B cell (primary cell): ENCODE measurements at regions not wholly inside any gene's neighbourhood (a gene's known extent, or its start where the extent isn't known, plus 50 kb on each side); places are given as distances from the start of the nearest gene placed in this dataset.

Experiments used
- ATAC-seq: fragments of 200-7000 bp; cut with Tn5 transposase; one replicate; pipeline ENCODE4 v1.10.0; 2021; ENCODE audit warnings: low read depth, mild to moderate bottlenecking, moderate number of reproducible peaks, moderate library complexity
- CTCF ChIA-PET: fragments of 350-600 bp; sonication (Branson Sonifier 250); formaldehyde crosslinking; loops from one replicate; lab custom pipeline; 2021; ENCODE audit warnings: antibody characterized with exemption, inconsistent platforms; lab: Charles Lee
- POLR2A ChIA-PET: fragments of 350-600 bp; sonication (Branson Sonifier 250); formaldehyde crosslinking; loops from one replicate; lab custom pipeline; 2021; ENCODE audit warnings: antibody characterized with exemption; lab: Charles Lee
- DNase-seq: peaks from one replicate; pipeline ENCODE4 v3.0.0; 2013
- H2AFZ ChIP-seq: 2 replicates; pipeline ENCODE4 v1.6.1; 2012; ENCODE audit warnings: mild to moderate bottlenecking, low read depth, low read length; ENCODE audit not compliant: insufficient read depth, poor library complexity, severe bottlenecking
- H3K27ac ChIP-seq, 2 donors: 1 replicate in 1 of 2; 2 replicates in 1 of 2; pipeline ENCODE4 v1.5.1; 2012 to 2013; ENCODE audit warnings: low read length in 2 of 2, mild to moderate bottlenecking in 2 of 2, moderate library complexity in 1 of 2
- H3K27me3 ChIP-seq, 4 experiments: fragments of 200-600 bp in 1 of 4; sonication (generic) in 1 of 4; replicated peaks in 1 of 4; 1 replicate in 2 of 4; 2 replicates in 2 of 4; pipeline versions ENCODE4 v1.6.1 to v1.7.0; 2013 to 2016; ENCODE audit warnings: low read length in 3 of 4, mild to moderate bottlenecking in 2 of 4, mixed read lengths in 1 of 4, moderate library complexity in 1 of 4; ENCODE audit not compliant: insufficient read depth in 4 of 4, control insufficient read depth in 3 of 4; ENCODE audit errors: control extremely low read depth in 1 of 4
- H3K36me3 ChIP-seq, 2 experiments: replicated peaks in 1 of 2; 1 replicate in 1 of 2; 2 replicates in 1 of 2; pipeline versions ENCODE4 v1.6.1 to v1.7.1; 2013; ENCODE audit warnings: low read length in 1 of 2; ENCODE audit not compliant: insufficient read depth in 2 of 2, control insufficient read depth in 1 of 2; ENCODE audit errors: control extremely low read depth in 1 of 2, extremely low read depth in 1 of 2
- H3K4me1 ChIP-seq, 2 donors: fragments of 200-600 bp in 1 of 2; sonication (generic) in 1 of 2; 1 replicate in 1 of 2; 2 replicates in 1 of 2; pipeline versions ENCODE4 v1.5.1 to v1.6.1; 2013 to 2017; ENCODE audit warnings: low read length in 2 of 2; ENCODE audit not compliant: control insufficient read depth in 2 of 2, insufficient read depth in 2 of 2
- H3K4me2 ChIP-seq: replicated peaks from 2 replicates; pipeline ENCODE3; 2012; ENCODE audit warnings: mild to moderate bottlenecking, low read depth, low read length; ENCODE audit not compliant: poor library complexity, severe bottlenecking
- H3K4me3 ChIP-seq, 5 experiments: fragments of 200-600 bp in 1 of 5; sonication (generic) in 1 of 5; 1 replicate in 3 of 5; 2 replicates in 2 of 5; pipeline versions ENCODE4 v1.5.1 to v1.7.0; 2011 to 2016; ENCODE audit warnings: low read length in 4 of 5, mild to moderate bottlenecking in 4 of 5, low read depth in 2 of 5, control low read depth in 1 of 5, moderate library complexity in 1 of 5; ENCODE audit not compliant: insufficient read depth in 1 of 5; ENCODE audit errors: control extremely low read depth in 1 of 5, extremely low read depth in 1 of 5
- H3K79me2 ChIP-seq: fragments of 200-600 bp; sonication (generic); one replicate; pipeline ENCODE4 v1.6.0; 2016; ENCODE audit warnings: low read length; ENCODE audit not compliant: control insufficient read depth, insufficient read depth
- H3K9ac ChIP-seq: fragments of 200-600 bp; sonication (generic); 2 replicates; pipeline ENCODE4 v1.6.1; 2017; ENCODE audit warnings: mild to moderate bottlenecking, low read length, moderate library complexity
- H3K9me3 ChIP-seq, 3 donors: one replicate each; pipeline versions ENCODE4 v1.6.1 to v1.7.1; 2013; ENCODE audit warnings: low read length in 2 of 3; ENCODE audit not compliant: control insufficient read depth in 2 of 3, insufficient read depth in 1 of 3; ENCODE audit errors: control extremely low read depth in 1 of 3
- H4K20me1 ChIP-seq: 2 replicates; pipeline ENCODE4 v1.6.0; 2012; ENCODE audit warnings: mild to moderate bottlenecking, low read length; ENCODE audit not compliant: insufficient read depth, control insufficient read depth, poor library complexity, severe bottlenecking
- H3K27ac Mint-ChIP-seq: one replicate; pipeline ENCODE4 v1.8.0; 2021; ENCODE audit warnings: mixed read lengths
- H3K27me3 Mint-ChIP-seq: one replicate; pipeline ENCODE4 v1.8.0; 2021; ENCODE audit warnings: mixed read lengths
- H3K4me1 Mint-ChIP-seq: one replicate; pipeline ENCODE4 v1.8.0; 2021; ENCODE audit warnings: mixed read lengths
- H3K4me3 Mint-ChIP-seq: one replicate; pipeline ENCODE4 v1.8.0; 2021; ENCODE audit warnings: mixed read lengths
- H3K9me3 Mint-ChIP-seq: one replicate; pipeline ENCODE4 v1.8.0; 2022; ENCODE audit warnings: mixed read lengths; ENCODE audit not compliant: insufficient read depth
- CTCF ChIP-seq: fragments of 200-600 bp; IDR thresholded peaks from one replicate; pipeline ENCODE4 v1.8.0; 2022; ENCODE audit warnings: antibody characterized with exemption, mild to moderate bottlenecking
- EZH2 ChIP-seq: IDR thresholded peaks from 2 replicates; pipeline ENCODE4 v1.6.1; 2012; ENCODE audit warnings: borderline replicate concordance, low read depth, mild to moderate bottlenecking, moderate library complexity, low read length; ENCODE audit not compliant: insufficient read depth, poor library complexity, severe bottlenecking
- WGBS: methylation state at CpG from one replicate; pipeline ENCODE4 v1.1.5; 2013; ENCODE audit warnings: missing lambda C conversion rate; ENCODE audit not compliant: insufficient coverage; 5-methylcytosine and 5-hydroxymethylcytosine counted together
- intact Hi-C: fragments of 100-400 bp; cut with micrococcal nuclease; formaldehyde crosslinking; loops from one replicate; pipeline ENCODE4 v1.10.0; 2022

GRCh38 chr18:2060086-2060485 lies 511.2 kb downstream of the METTL4 start:
- intact Hi-C loops, result no loop called here
- H3K27me3 Mint-ChIP-seq, result peaks cover 4% of the 10 kb centered on the region
- no peak overlapping the region for H3K4me3 ChIP-seq
- H3K36me3 ChIP-seq, result no peaks in the 10 kb centered on the region
- DNase-seq, result no peak
- TF ChIP-seq CTCF, result no peak
- TF ChIP-seq EZH2, result no peak
- H3K9me3 ChIP-seq, result peaks cover 0 to 6% (median 4%) of the 10 kb centered on the region in 3 donors
- no CpG with 5 or more reads among the region's 1 CpG for WGBS
- no peaks in the 10 kb centered on the region for H3K4me1 Mint-ChIP-seq
- H3K27me3 ChIP-seq, result no peaks in the 10 kb centered on the region
- peaks cover 9% of the 10 kb centered on the region for H3K9me3 Mint-ChIP-seq
- H4K20me1 ChIP-seq, result no peaks in the 10 kb centered on the region
- no peak overlapping the region for H3K4me3 Mint-ChIP-seq
- no peak overlapping the region for H3K27ac Mint-ChIP-seq
- POLR2A ChIA-PET, result no interaction called here
- no peak overlapping the region for H3K9ac ChIP-seq
- CTCF ChIA-PET, result no interaction called here
- no peak overlapping the region for H3K27ac ChIP-seq
- no peak overlapping the region for H3K4me2 ChIP-seq
- H3K79me2 ChIP-seq, result no peaks in the 10 kb centered on the region
- ATAC-seq, result no peak
- H3K4me1 ChIP-seq, result no peaks in the 10 kb centered on the region
- H2AFZ ChIP-seq, result no peak overlapping the region

- no peak for TF ChIP-seq EZH2
- TF ChIP-seq CTCF, result no peak
- H3K4me1 ChIP-seq, result no peaks in the 10 kb centered on the region
- ATAC-seq, result no peak
- H3K4me3 ChIP-seq, result no peak overlapping the region
- H3K79me2 ChIP-seq, result no peaks in the 10 kb centered on the region
- no peaks in the 10 kb centered on the region for H3K9me3 Mint-ChIP-seq
- DNase-seq, result no peak
- H3K4me1 Mint-ChIP-seq, result no peaks in the 10 kb centered on the region
- ChIA-PET POLR2A (no interaction called here), CTCF (no interaction called here)
- no peak overlapping the region for H3K27ac ChIP-seq
- no peak overlapping the region for H2AFZ ChIP-seq
- H3K27ac Mint-ChIP-seq, result no peak overlapping the region
- peaks cover 5% of the 10 kb centered on the region for H3K27me3 Mint-ChIP-seq
- no peaks in the 10 kb centered on the region for H3K9me3 ChIP-seq
- WGBS, result 100% methylated on average over 3 of the region's 4 CpGs
- H4K20me1 ChIP-seq, result no peaks in the 10 kb centered on the region
- H3K4me2 ChIP-seq, result no peak overlapping the region
- no peaks in the 10 kb centered on the region for H3K27me3 ChIP-seq
- intact Hi-C loops, result no loop called here
- no peak overlapping the region for H3K9ac ChIP-seq
- H3K4me3 Mint-ChIP-seq, result no peak overlapping the region
- no peaks in the 10 kb centered on the region for H3K36me3 ChIP-seq
Measured at GRCh38 chr18:2070631-2071030, 500.7 kb downstream of the METTL4 start.
